Posterior cingulate gyrus (tissue), 11 donors: ENCODE measurements at regions not wholly inside any gene's neighbourhood (a gene's known extent, or its start where the extent isn't known, plus 50 kb on each side); places are given as distances from the start of the nearest gene placed in this dataset.
A peak's percentile ranks its signal among the peaks of the same experiment; 100 is the strongest.

Source experiments
- DNase-seq, 10 donors: peaks; one replicate each; pipeline versions ENCODE4 v3.0.0 to v3.0.0-alpha.2; 2020 to 2021; ENCODE audit warnings: mixed read lengths in 3 of 10
- intact Hi-C: fragments of 100-400 bp; cut with DNase I; formaldehyde crosslinking; loops from one replicate; pipeline ENCODE4 v1.15.1; 2023

DNA sequence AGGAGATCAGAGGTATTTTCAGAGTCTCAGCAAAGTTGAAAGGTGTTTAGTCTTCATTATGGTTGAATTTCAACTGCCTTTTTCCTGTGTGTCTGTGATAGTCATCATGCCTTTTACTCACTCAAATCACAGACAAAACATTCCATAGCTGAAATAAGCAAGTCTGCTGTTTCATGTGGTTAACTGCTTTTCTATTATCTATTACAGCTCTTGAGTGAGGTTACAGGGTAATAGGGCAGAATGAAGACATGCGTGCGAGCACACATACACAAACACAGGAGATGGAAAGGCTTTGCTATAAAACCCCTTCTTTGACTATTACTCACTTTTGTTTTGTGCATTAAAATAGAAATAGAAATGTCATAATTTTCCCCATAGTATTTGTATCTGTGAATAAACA, 192.6 kb upstream of the RARB start:
- no peak for DNase-seq
- intact Hi-C loops = no loop called here

DNA sequence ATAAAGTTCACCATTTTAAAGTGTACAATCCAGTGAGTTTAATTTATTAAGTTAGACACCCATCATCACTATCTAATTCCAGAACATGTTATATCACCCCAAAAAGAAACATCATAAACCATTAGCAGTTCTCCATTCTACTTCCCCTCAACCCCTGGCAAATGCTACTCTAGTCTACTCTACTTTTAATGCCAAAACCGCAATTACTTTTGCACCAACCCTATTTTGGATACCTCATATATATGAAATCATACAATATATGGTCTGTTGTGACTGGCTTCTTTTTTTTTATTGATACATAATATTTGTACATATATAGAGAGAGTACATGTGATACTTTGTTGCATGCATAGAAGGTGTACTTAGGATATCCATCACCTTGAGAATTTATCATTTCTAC, 190.5 kb upstream of the RARB start:
- DNase-seq = no peak
- intact Hi-C loops = no loop called here

DNA sequence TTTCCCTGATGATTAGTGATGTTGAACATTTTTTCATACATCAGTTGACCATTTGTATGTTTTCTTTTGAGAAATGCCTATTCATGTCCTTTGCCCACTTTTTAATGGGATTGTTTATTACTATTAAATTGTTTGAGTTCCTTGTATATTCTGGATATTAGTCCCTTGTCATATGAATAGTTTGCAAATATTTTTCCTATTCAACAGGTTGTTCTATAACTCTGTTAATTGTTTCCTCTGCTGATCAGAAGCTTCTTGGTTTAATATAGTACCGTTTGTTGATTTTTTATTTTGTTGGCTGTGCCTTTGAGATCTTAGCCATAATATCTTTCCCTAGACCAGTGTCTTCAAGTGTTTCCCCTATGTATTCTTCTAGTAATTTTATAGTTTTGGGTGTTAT, 189.0 kb upstream of the RARB start:
- intact Hi-C loops = loop anchor here (1.0 kb wide), 1 partner anchor 17 kb away; no protein-coding TSS in a partner anchor
- DNase-seq = no peak

DNA sequence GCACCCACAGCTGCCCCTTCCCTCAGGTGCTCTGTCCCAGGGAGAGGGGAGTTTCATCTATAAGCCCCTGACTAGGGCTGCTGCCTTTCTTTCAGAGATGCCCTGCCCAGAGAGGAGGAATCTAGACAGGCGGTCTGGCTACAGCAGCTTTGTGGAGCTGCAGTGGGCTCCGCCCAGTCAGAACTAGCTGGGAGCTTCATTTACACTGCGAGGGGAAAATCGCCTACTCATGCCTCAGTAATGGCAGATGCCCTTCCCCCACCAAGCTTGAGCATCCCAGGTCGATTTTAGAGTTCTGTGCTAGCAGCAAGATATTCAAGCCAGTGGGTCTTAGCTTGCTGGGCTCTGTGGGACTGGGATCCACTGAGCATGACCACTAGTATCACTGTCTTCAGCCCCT, 181.2 kb upstream of the RARB start:
- intact Hi-C loops = no loop called here
- DNase-seq = no peak

DNA sequence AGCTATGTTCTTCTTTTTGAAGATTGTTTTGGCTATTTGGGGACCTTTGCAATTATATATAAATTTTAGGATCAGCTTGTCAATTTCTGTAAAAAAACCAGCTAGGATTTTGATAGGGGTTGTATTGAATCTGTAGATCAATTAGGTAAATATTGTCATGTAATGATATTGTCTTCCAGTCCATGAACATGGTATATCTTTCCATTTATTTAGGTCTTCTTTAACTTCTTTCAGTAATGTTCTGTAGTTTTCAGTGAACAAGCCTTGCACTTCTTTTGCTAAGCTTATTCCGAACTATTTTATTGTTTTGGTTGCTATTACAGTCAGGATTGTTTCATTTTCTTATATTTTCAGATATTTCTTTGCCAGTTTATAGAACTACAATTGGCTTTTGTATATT, 175.8 kb upstream of the RARB start:
- no peak for DNase-seq
- intact Hi-C loops = no loop called here

DNA sequence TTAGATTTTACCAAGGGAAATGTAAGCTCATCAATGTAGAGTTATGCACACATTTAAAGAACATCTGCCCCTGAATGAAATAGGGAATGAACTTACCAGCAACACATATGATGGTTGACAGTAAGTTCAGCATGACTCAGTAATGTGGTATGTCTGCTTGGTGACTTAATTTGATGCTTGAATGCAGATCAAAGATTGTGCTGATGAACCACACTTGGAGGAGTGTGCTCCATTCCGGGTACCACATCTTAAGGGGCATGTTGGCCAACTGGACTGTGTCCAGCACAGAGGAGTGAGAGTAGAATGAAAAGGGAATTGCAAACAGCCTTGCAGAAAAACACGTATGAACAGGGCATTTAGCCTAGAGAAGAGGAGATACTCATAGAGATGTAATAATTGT, 171.0 kb upstream of the RARB start:
- DNase-seq = no peak

DNA sequence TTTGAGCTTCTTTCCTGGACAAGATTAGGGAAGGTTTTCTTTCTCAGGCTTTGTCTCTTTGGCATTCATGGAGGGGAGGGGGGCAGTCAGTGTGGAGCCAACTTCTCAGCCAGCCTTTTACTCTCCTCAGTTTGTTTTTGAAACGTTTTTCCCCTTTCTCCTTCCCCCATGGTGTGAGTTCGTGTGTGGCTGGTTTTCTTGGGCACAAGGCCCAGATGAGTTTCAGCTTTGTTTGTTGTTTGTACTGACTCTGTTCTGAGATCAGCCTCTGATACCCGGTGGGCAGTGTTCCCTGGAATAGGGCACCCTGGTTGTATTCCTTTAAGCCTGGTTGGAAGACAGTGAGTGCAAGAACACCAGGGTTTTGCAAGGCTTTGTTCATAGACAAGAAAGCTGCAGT, 168.2 kb upstream of the RARB start:
- peak in 1 of 10 donors; percentile 52 for DNase-seq
- intact Hi-C loops = no loop called here

More for the DNA sequence above, 171.0 kb upstream of the RARB start:
- intact Hi-C loops = no loop called here

DNA sequence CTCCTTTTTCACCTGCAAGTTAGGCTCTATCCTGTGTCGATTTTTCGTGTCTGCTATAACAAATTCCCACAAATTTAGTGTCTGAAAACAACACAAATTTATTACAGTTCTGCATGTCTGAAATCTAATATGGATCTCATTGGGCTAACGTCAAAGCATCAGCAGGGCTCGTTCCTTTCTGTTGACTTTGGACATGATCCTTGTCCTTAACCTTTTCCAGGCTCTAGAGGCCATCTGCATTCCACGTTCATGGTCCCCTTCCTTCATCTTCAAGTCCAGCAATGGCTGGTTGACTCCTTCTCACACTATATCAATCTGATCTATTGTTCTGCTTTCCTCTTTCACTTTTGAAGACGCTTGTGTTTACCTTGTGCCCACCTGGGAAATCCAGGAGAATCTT, 165.7 kb upstream of the RARB start:
- DNase-seq = no peak
- intact Hi-C loops = no loop called here

DNA sequence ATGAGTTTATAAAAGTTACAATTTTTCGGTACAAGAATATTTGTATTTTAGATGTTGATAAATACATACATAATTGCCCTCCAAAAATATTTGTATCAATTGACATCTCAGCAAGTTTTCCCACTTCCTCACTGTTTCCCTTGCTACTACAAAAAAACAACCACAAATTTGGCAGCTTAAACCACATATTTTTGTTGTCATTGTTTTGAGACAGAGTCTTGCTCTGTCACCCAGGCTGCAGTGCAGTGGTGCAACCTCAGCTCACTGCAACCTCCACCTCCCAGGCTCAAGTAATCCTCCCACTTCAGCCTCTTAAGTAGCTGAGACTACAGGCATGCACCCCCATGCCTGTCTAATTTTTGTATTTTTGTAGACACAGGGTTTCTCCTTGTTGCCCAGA, 162.8 kb upstream of the RARB start:
- intact Hi-C loops = no loop called here

DNA sequence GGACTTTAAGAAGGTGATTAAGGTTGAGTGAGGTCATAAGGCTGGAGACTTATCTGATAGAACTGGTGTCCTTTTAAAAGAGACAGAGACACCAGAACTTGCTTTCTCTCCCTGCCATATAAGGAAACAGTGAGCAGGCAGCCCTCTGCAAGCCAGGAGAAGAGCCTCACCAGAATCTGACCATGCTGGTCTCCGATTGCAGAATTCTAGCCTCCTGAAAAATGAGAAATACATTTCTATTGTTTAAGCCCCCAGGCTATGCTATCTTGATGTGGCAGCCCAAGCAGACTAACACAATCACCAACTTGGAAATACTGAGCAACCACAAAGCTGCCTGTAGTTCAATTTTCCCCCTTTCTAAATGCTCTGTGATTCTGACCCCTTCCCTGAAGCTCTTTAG, 161.4 kb upstream of the RARB start:
- intact Hi-C loops = no loop called here
- no peak for DNase-seq

More for the DNA sequence above, 162.8 kb upstream of the RARB start:
- no peak for DNase-seq

DNA sequence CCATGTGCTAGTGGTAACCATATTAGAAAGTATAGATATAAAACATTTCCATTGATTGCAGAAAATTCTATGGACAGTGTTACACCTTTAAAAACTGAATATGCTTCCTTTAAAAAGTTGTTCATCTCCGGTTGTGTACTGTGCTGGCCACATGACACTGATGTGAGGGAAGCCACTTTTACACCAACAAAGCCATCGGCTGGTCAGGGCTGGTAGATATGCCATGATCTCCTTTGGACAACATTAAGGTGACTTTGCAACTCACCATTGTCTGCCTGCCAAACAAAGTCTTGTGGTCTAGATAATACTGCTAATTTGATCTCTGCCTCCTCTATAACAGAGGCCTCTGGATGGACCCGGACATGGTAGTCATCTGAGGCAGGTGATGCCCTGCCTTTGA, 156.0 kb upstream of the RARB start:
- intact Hi-C loops = no loop called here
- DNase-seq = no peak

DNA sequence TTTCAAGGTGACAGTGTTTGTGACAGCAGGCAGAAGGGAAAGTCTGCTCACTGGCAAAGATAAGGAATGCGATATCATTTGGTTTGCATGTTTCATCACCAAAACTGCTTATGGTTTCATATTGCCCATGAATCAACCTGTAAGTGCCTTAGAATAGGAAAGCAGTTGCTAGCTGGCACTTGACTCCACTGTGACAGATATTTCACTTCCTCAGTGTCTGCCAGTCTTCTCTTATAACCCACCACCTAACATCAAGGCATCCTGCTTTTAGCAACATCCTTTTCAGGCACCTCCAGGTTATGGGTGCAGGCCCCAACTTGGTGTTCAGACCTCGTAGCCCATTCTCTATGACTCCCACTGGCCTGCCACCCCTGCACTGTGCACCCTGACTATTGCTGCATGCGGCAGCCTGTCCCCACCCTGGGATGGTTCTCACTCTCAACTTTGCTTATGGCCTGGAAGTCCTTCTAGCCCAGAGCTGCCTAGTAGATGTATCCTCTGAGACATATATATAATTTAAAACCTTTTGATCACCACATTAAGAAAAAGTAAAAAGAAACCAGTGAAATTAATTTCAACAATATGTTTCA, 154.4 kb upstream of the RARB start:
- DNase-seq = peak in 2 of 10 donors; percentile 52 to 73
- intact Hi-C loops = no loop called here

DNA sequence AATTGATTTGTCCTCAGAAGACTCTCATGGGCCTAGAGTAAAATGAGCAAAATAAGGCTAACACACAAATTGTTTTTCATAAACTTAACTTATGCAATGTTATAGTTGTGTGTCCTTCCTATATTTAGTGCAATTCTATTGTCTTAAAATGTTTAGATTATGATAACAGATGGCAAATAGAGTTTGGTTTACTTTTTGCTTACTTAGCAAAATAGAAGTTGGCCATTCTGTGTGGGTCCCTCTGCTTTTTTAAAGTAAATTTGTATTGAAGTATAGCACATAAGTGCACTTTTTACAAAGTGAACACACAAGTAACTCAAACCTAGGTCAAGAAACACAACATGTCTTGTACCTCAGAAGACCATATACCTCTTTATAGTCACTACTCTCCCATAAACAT, 150.6 kb upstream of the RARB start:
- intact Hi-C loops = no loop called here
- no peak for DNase-seq

DNA sequence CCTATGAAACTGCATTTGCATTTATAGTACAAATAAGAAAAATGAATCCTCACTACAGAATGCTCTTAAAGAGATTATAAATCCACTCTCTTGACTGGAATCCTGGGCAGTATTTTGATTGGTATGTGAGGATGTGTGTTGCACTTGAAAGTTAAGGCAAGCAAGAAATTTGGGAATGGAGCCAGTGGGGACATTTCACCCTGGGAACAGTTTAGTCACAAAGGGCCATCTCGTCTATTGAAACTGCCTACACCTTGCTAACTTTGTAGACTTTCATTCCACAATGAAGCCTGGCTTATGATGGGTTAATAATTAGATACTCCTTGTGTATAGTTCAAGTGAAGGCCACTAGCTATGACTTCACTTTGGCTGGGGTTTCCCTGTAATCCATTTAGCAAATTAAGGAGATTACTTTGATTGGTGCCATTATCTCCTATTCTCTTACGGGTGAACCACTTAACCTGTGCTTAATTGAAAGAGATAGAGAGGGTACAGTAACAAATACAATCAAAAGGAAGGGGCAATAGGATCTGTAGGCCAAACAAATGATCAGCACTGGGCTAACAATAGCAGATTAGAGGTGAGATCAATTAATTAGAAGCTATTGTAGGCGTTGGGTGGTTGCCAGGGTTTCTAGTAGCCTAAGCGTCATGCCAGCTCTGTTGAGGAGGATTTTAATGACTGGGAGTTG, 146.9 kb upstream of the RARB start:
- intact Hi-C loops = no loop called here
- no peak for DNase-seq

DNA sequence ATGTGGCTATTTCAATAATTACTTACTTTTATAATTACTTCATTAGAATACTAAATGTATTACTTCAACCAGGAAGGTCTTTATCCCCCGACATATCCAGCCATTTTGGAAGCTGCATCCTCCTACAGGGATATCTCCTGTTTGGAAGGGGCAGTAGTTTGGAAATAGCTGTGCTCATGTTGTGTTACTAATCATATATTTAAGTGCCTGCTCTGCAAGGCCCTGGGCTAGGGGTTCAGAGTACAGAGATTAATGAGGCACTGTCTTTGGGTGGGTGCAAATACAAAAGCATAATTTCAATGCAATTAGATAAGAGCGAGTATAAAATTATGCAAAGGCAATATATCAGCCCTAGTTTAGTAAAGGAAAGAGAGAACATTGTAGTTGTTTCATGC, 146.3 kb upstream of the RARB start:
- DNase-seq = no peak
- intact Hi-C loops = no loop called here

DNA sequence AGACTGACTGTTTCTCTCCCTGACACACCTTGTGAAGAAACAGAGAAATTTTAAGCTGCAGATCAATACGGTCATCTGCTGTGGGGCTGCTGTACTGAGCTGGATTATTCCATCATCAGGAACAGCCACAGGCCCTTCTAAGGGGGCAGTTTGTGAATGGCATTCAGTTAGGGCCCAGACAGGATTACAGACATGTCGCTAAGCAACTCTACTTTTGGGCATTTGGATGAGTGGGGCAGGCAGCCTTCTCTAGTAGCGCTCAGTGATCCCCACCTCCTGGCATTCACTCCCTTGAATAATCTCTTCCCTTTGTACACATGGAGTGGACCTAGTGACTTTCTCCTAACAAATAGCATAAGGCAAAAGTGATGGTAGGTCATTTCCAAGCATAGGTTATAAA, 144.4 kb upstream of the RARB start:
- intact Hi-C loops = no loop called here
- DNase-seq = no peak

DNA sequence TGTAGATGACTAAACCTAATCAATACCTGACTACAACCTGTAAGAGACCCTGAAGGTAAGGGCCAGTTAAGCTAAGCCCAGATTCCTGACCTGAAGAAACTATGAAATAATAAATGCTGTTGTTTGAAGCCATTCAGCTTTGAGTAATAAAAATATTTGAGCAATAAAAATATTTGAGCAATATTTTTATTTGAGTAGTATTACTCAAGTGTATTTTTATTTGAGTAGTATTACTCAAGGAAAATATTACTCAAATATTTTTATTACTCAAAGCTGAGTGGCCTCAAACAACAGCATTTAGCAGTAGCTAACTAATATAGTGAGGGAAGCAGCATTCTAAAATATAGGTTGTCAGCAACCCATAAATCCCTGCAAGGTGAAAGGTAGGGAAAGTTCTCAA, 143.8 kb upstream of the RARB start:
- intact Hi-C loops = no loop called here
- DNase-seq = no peak

DNA sequence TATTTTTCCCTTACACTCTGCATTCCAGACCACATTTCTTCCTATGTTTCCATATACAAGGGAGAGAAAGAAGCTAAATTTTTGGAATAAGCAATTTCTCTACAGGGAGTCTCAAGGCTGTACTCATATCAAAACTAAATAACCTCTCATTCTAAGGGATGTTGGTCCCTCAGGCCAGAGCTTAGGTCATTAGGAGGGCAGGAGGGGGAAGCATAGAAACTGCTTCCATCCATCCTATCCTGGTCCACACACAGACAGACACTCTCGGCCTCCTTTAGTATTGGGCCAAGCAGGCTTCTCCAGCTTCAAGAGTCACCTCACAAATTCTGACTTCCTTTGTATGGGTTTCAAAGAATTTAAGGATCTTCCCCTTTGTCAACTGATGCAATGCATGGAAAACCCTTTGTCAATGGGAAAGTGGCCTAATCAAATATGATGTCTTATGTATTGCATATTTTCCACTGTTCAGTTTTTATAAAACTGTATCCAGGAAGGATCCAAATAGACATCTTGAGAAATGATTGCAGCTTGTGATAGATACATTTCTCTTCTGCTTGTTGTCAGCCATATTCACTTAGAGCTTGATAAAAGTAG, 140.7 kb upstream of the RARB start:
- DNase-seq = no peak
- intact Hi-C loops = no loop called here

DNA sequence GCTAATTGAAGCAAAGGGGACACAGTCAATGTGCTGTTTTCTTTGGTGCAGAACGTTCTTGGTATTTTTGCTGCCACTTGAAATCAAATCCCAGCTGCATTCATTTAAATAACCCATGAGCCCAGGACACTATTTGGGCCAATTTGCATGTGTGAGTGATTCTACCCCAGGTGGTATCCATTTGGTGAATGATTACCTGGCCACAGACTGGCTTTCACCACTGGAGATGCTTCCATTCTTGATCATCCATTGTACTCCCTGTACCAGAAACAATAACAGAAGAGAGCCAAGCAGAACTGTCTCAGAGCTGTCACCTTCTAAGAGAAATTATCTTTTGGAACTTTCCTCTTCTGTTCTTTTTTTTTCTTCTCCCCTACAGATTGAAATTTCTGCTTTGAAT, 139.7 kb upstream of the RARB start:
- DNase-seq = no peak
- intact Hi-C loops = no loop called here

DNA sequence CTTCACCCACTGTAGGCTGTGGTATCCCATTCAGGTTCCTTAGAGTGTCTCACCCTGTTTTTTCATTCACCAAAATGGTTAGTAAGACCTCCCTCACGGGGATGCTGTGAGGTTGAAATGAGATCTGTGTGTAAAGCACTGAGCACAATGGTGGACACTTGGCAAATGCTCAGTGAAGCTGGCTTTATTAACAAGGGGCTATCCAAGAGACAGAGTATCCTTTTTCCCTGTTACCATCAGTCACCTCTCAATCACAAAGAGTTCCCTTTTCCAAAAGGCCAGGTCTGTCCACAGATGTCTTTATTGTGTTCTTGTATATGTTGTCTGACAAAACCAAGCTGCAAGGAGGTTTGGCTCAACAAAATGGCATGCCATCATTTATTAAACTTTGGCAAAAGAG, 138.9 kb upstream of the RARB start:
- no peak for DNase-seq
- intact Hi-C loops = no loop called here

DNA sequence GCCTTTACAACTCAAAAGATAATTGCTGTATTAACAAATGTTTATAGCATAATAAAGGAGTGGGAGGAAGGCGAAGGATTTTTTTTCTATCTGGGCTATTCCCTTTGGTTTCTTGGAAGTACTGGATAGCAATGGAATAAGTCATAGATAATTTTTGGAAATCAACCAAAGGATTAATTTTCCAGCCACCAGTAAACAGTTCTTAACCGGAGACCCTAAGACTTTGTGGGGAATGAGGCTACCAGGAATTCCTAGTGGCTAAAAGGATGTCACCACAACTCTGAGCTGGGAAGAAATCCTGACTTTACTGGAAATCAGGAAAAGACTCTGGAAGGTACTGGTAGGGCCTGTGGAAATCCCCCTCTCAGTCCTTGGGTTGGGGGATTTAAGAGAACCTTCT, 138.4 kb upstream of the RARB start:
- DNase-seq = no peak
- intact Hi-C loops = no loop called here

DNA sequence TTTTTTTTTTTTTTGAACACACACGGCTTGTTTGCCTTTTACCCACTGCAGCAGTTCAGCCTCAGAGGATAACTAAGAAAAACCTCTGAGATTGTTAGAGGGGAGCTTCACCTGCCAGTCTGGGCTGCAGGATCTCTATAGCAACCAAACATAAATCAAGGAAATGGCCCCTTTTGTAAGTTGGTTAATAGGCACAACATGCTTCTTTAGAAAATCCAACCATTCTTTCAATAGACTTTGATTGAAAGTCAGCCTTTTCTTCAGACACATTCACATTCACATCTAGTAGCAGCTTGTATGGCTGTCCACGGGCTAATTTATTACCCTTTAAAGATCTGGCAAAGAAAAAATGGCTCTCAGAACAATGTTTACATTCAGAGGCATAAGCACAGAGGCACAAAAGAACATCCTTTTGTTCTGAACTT, 136.6 kb upstream of the RARB start:
- DNase-seq = no peak
- intact Hi-C loops = no loop called here
